Testis (tissue), 2 donors: ENCODE measurements at regions not wholly inside any gene's neighbourhood (a gene's known extent, or its start where the extent isn't known, plus 50 kb on each side); places are given as distances from the start of the nearest gene placed in this dataset.

ENCODE experiments used
- POLR2A ChIP-seq: fragments of 450-650 bp; IDR thresholded peaks from one replicate; pipeline ENCODE4 v1.6.1; 2017; ENCODE audit warnings: antibody characterized with exemption, mild to moderate bottlenecking, moderate library complexity
- TF ChIP-seq, protein P1 (sequence below), 3 experiments: fragments of 450-650 bp in 2 of 3; fragments of 200-600 bp in 1 of 3; sonication (generic) in 1 of 3; IDR thresholded peaks; one replicate each; pipeline ENCODE4 v1.5.1; 2016 to 2019; ENCODE audit warnings: antibody characterized with exemption in 3 of 3, mild to moderate bottlenecking in 2 of 3, moderate library complexity in 1 of 3

DNA sequence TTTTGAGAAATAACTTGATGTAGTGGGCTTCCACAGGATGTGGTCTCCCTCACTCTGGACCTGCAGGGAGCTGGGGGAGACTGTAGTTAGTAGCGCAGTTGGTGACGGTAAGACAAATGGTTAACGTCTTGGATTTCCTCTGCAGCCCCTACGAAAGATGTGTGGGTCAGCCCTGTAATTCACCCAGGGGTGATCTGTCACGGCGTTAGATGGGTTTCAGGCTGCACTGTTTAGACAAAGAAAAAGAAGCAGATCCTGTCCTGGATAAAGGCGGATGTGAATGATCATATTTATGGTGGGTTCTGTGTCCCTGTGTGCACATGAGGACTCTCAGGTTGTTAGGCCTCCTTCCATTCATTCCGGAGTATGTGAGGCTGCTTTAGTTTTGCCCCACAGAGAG lies 142.0 kb upstream of the SLC28A3 start:
- TF ChIP-seq, protein P1, sequence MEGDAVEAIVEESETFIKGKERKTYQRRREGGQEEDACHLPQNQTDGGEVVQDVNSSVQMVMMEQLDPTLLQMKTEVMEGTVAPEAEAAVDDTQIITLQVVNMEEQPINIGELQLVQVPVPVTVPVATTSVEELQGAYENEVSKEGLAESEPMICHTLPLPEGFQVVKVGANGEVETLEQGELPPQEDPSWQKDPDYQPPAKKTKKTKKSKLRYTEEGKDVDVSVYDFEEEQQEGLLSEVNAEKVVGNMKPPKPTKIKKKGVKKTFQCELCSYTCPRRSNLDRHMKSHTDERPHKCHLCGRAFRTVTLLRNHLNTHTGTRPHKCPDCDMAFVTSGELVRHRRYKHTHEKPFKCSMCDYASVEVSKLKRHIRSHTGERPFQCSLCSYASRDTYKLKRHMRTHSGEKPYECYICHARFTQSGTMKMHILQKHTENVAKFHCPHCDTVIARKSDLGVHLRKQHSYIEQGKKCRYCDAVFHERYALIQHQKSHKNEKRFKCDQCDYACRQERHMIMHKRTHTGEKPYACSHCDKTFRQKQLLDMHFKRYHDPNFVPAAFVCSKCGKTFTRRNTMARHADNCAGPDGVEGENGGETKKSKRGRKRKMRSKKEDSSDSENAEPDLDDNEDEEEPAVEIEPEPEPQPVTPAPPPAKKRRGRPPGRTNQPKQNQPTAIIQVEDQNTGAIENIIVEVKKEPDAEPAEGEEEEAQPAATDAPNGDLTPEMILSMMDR (IDR thresholded peaks at IDR 0.05), result no peak
- no peak for TF ChIP-seq POLR2A
